ENCODE measurements at regions not wholly inside any gene's neighbourhood (a gene's known extent, or its start where the extent isn't known, plus 50 kb on each side); places are given as distances from the start of the nearest gene placed in this dataset.
"Not testable (repeated sequence)": the region's sequence is repeated elsewhere in the genome, so short reads cannot be mapped to it uniquely, and the experiment has no call there.

GRCh38 chr4:20015636-20016224 lies 236.0 kb upstream of the SLIT2 start:
- DNase-seq, result no peak
- no peaks in the 10 kb centered on the region for H3K27me3 Mint-ChIP-seq
- H3K27ac Mint-ChIP-seq, result no peak overlapping the region
- H3K36me3 Mint-ChIP-seq, result no peaks in the 10 kb centered on the region
- no peak overlapping the region for H3K4me3 Mint-ChIP-seq
- H3K4me1 Mint-ChIP-seq, result no peaks in the 10 kb centered on the region
- peaks cover 1% of the 10 kb centered on the region for H3K9me3 Mint-ChIP-seq

- not testable (repeated sequence) for H3K4me1 Mint-ChIP-seq, H3K36me3 Mint-ChIP-seq, DNase-seq, H3K4me3 Mint-ChIP-seq, H3K27ac Mint-ChIP-seq, H3K27me3 Mint-ChIP-seq, H3K9me3 Mint-ChIP-seq
Observed at GRCh38 chr4:20003836-20004558, 247.7 kb upstream of the SLIT2 start.

GRCh38 chr4:19999775-20000414 lies 251.8 kb upstream of the SLIT2 start:
- Mint-ChIP-seq H3K9me3 (peaks cover 3% of the 10 kb centered on the region), H3K27ac (no peak overlapping the region), H3K4me1 (no peaks in the 10 kb centered on the region), H3K27me3 (no peaks in the 10 kb centered on the region), H3K4me3 (no peak overlapping the region), H3K36me3 (no peaks in the 10 kb centered on the region)
- no peak for DNase-seq

- Mint-ChIP-seq H3K4me3 (no peak overlapping the region), H3K27me3 (no peaks in the 10 kb centered on the region)
Observed at GRCh38 chr4:19999276-19999675, 252.4 kb upstream of the SLIT2 start.

GRCh38 chr4:19993242-19993641 lies 258.5 kb upstream of the SLIT2 start:
- Mint-ChIP-seq H3K27me3 (no peaks in the 10 kb centered on the region), H3K4me1 (no peaks in the 10 kb centered on the region), H3K4me3 (no peak overlapping the region), H3K27ac (no peak overlapping the region), H3K9me3 (peaks cover 4% of the 10 kb centered on the region), H3K36me3 (no peaks in the 10 kb centered on the region)
- DNase-seq, result no peak

More at GRCh38 chr4:19999276-19999675, 252.4 kb upstream of the SLIT2 start:
- no peak for DNase-seq
- Mint-ChIP-seq H3K9me3 (peaks cover 3% of the 10 kb centered on the region), H3K27ac (no peak overlapping the region), H3K36me3 (no peaks in the 10 kb centered on the region), H3K4me1 (no peaks in the 10 kb centered on the region)

GRCh38 chr4:19992471-19993093 lies 259.1 kb upstream of the SLIT2 start:
- peaks cover 6% of the 10 kb centered on the region for H3K9me3 Mint-ChIP-seq
- H3K27me3 Mint-ChIP-seq, result no peaks in the 10 kb centered on the region
- DNase-seq, result no peak
- H3K4me3 Mint-ChIP-seq, result no peak overlapping the region
- no peaks in the 10 kb centered on the region for H3K4me1 Mint-ChIP-seq
- no peaks in the 10 kb centered on the region for H3K36me3 Mint-ChIP-seq
- H3K27ac Mint-ChIP-seq, result no peak overlapping the region

- no peak overlapping the region for H3K27ac Mint-ChIP-seq
- H3K4me3 Mint-ChIP-seq, result no peak overlapping the region
- no peak for DNase-seq
- H3K4me1 Mint-ChIP-seq, result no peaks in the 10 kb centered on the region
- no peaks in the 10 kb centered on the region for H3K36me3 Mint-ChIP-seq
- H3K27me3 Mint-ChIP-seq, result no peaks in the 10 kb centered on the region
- peaks cover 6% of the 10 kb centered on the region for H3K9me3 Mint-ChIP-seq
Observed at GRCh38 chr4:19987746-19988145, 264.0 kb upstream of the SLIT2 start.

GRCh38 chr4:19983072-19983471 lies 268.6 kb upstream of the SLIT2 start:
- no peak overlapping the region for H3K27ac Mint-ChIP-seq
- H3K4me1 Mint-ChIP-seq, result no peaks in the 10 kb centered on the region
- H3K36me3 Mint-ChIP-seq, result no peaks in the 10 kb centered on the region
- no peaks in the 10 kb centered on the region for H3K27me3 Mint-ChIP-seq
- no peak for DNase-seq
- peaks cover 9% of the 10 kb centered on the region for H3K9me3 Mint-ChIP-seq
- H3K4me3 Mint-ChIP-seq, result no peak overlapping the region

GRCh38 chr4:19982556-19982955 lies 269.1 kb upstream of the SLIT2 start:
- DNase-seq, result no peak
- Mint-ChIP-seq H3K4me3 (no peak overlapping the region), H3K36me3 (no peaks in the 10 kb centered on the region), H3K27me3 (no peaks in the 10 kb centered on the region), H3K9me3 (peaks cover 7% of the 10 kb centered on the region), H3K27ac (no peak overlapping the region), H3K4me1 (no peaks in the 10 kb centered on the region)

- H3K36me3 Mint-ChIP-seq, result no peaks in the 10 kb centered on the region
- H3K27ac Mint-ChIP-seq, result no peak overlapping the region
- no peaks in the 10 kb centered on the region for H3K4me1 Mint-ChIP-seq
- no peak overlapping the region for H3K4me3 Mint-ChIP-seq
- DNase-seq, result no peak
- no peaks in the 10 kb centered on the region for H3K27me3 Mint-ChIP-seq
- peaks cover 6% of the 10 kb centered on the region for H3K9me3 Mint-ChIP-seq
Observed at GRCh38 chr4:19971829-19972228, 279.9 kb upstream of the SLIT2 start.

- Mint-ChIP-seq H3K27me3 (no peaks in the 10 kb centered on the region), H3K36me3 (no peaks in the 10 kb centered on the region), H3K4me1 (no peaks in the 10 kb centered on the region), H3K27ac (no peak overlapping the region), H3K9me3 (peaks cover 8% of the 10 kb centered on the region), H3K4me3 (no peak overlapping the region)
- DNase-seq, result no peak
Observed at GRCh38 chr4:19969492-19969891, 282.2 kb upstream of the SLIT2 start.

- no peak for DNase-seq
Observed at GRCh38 chr4:19961091-19961490, 290.6 kb upstream of the SLIT2 start.

GRCh38 chr4:19958848-19959247 lies 292.9 kb upstream of the SLIT2 start:
- no peak overlapping the region for H3K4me3 Mint-ChIP-seq
- no peaks in the 10 kb centered on the region for H3K4me1 Mint-ChIP-seq
- no peaks in the 10 kb centered on the region for H3K27me3 Mint-ChIP-seq
- H3K9me3 Mint-ChIP-seq, result peaks cover 4% of the 10 kb centered on the region
- no peak overlapping the region for H3K27ac Mint-ChIP-seq
- H3K36me3 Mint-ChIP-seq, result no peaks in the 10 kb centered on the region
- no peak for DNase-seq

More at GRCh38 chr4:19961091-19961490, 290.6 kb upstream of the SLIT2 start:
- Mint-ChIP-seq H3K27ac (no peak overlapping the region), H3K27me3 (no peaks in the 10 kb centered on the region), H3K4me1 (no peaks in the 10 kb centered on the region), H3K4me3 (no peak overlapping the region), H3K36me3 (no peaks in the 10 kb centered on the region), H3K9me3 (peaks cover 6% of the 10 kb centered on the region)

GRCh38 chr4:19947349-19947748 lies 304.4 kb upstream of the SLIT2 start:
- H3K27ac Mint-ChIP-seq, result no peak overlapping the region

GRCh38 chr4:19945979-19946380 lies 305.7 kb upstream of the SLIT2 start:
- Mint-ChIP-seq H3K36me3 (no peaks in the 10 kb centered on the region), H3K4me3 (no peak overlapping the region), H3K4me1 (no peaks in the 10 kb centered on the region), H3K27me3 (no peaks in the 10 kb centered on the region), H3K9me3 (peaks cover 2% of the 10 kb centered on the region), H3K27ac (no peak overlapping the region)
- no peak for DNase-seq

More at GRCh38 chr4:19947349-19947748, 304.4 kb upstream of the SLIT2 start:
- peaks cover 2% of the 10 kb centered on the region for H3K9me3 Mint-ChIP-seq
- H3K27me3 Mint-ChIP-seq, result no peaks in the 10 kb centered on the region
- no peak for DNase-seq
- H3K36me3 Mint-ChIP-seq, result no peaks in the 10 kb centered on the region
- H3K4me3 Mint-ChIP-seq, result no peak overlapping the region
- H3K4me1 Mint-ChIP-seq, result no peaks in the 10 kb centered on the region

Measured in activated naive CD8-positive, alpha-beta T cell treated with anti-CD3 and anti-CD28 coated beads for 36 hours (primary cell).